Neuronal stem cell (in vitro differentiated cells): ENCODE measurements at regions not wholly inside any gene's neighbourhood (a gene's known extent, or its start where the extent isn't known, plus 50 kb on each side); places are given as distances from the start of the nearest gene placed in this dataset.

Experiments
- DNase-seq: peaks from one replicate; pipeline ENCODE4 v3.0.0-alpha.2; 2013; ENCODE audit warnings: low spot score
- H2AFZ ChIP-seq: one replicate; pipeline ENCODE4 v1.6.1; 2013; ENCODE audit warnings: mild to moderate bottlenecking, low read length, inconsistent platforms
- H2AK5ac ChIP-seq: 2 replicates; pipeline ENCODE4 v1.6.1; 2013; ENCODE audit warnings: low read depth, mild to moderate bottlenecking, inconsistent platforms, low read length, moderate library complexity, mixed read lengths
- H2BK120ac ChIP-seq: 2 replicates; pipeline ENCODE4 v1.6.1; 2013; ENCODE audit warnings: low read depth, mild to moderate bottlenecking, inconsistent platforms, low read length, moderate library complexity, mixed read lengths
- H2BK12ac ChIP-seq: one replicate; pipeline ENCODE4 v1.6.1; 2013; ENCODE audit warnings: low read length, inconsistent platforms
- H2BK15ac ChIP-seq: 2 replicates; pipeline ENCODE4 v1.6.1; 2013; ENCODE audit warnings: mild to moderate bottlenecking, low read length, inconsistent platforms, mixed read lengths
- H2BK5ac ChIP-seq: one replicate; pipeline ENCODE4 v1.6.1; 2013; ENCODE audit warnings: inconsistent platforms, mild to moderate bottlenecking, low read length, moderate library complexity
- H3K14ac ChIP-seq: one replicate; pipeline ENCODE4 v1.6.1; 2013; ENCODE audit warnings: low read length, inconsistent platforms
- H3K18ac ChIP-seq: 2 replicates; pipeline ENCODE4 v1.6.1; 2013; ENCODE audit warnings: low read length, inconsistent platforms
- H3K23ac ChIP-seq: 2 replicates; pipeline ENCODE4 v1.6.1; 2013; ENCODE audit warnings: low read depth, mild to moderate bottlenecking, mixed read lengths, low read length, inconsistent platforms; ENCODE audit not compliant: poor library complexity
- H3K27ac ChIP-seq: replicated peaks from 3 replicates; pipeline ENCODE4 v1.5.1; 2013; ENCODE audit warnings: low read length, inconsistent platforms
- H3K27me3 ChIP-seq, 3 experiments: 2 replicates each; pipeline ENCODE4 v1.6.1; 2013; ENCODE audit warnings: low read length in 3 of 3, mild to moderate bottlenecking in 2 of 3, inconsistent platforms in 1 of 3, low read depth in 1 of 3, mixed read lengths in 1 of 3, moderate library complexity in 1 of 3; ENCODE audit not compliant: control insufficient read depth in 3 of 3, insufficient read depth in 3 of 3
- H3K36me3 ChIP-seq, 2 donors: replicated peaks in 1 of 2; 2 replicates each; pipeline ENCODE4 v1.6.1; 2013; ENCODE audit warnings: low read length in 2 of 2; ENCODE audit not compliant: control insufficient read depth in 2 of 2, insufficient read depth in 2 of 2
- H3K4ac ChIP-seq: 2 replicates; pipeline ENCODE4 v1.6.1; 2013; ENCODE audit warnings: inconsistent platforms, mild to moderate bottlenecking, low read length, moderate library complexity
- H3K4me1 ChIP-seq, 2 donors: 1 replicate in 1 of 2; 2 replicates in 1 of 2; pipeline ENCODE4 v1.6.1; 2013; ENCODE audit warnings: low read length in 2 of 2, low read depth in 1 of 2; ENCODE audit not compliant: control insufficient read depth in 2 of 2, insufficient read depth in 1 of 2
- H3K4me2 ChIP-seq: one replicate; pipeline ENCODE4 v1.6.1; 2013; ENCODE audit warnings: mild to moderate bottlenecking, low read length, inconsistent platforms; ENCODE audit not compliant: insufficient read depth, poor library complexity, severe bottlenecking
- H3K4me3 ChIP-seq, 2 donors: 2 replicates each; pipeline ENCODE4 v1.5.1; 2013; ENCODE audit warnings: low read length in 2 of 2, mild to moderate bottlenecking in 2 of 2, inconsistent platforms in 1 of 2, moderate library complexity in 1 of 2
- H3K79me1 ChIP-seq: one replicate; pipeline ENCODE4 v1.6.1; 2013; ENCODE audit warnings: low read depth, mild to moderate bottlenecking, inconsistent platforms, low read length, moderate library complexity
- H3K9ac ChIP-seq: one replicate; pipeline ENCODE4 v1.6.1; 2013; ENCODE audit warnings: mild to moderate bottlenecking, low read depth, low read length, inconsistent platforms; ENCODE audit not compliant: poor library complexity
- H3K9me3 ChIP-seq, 2 donors: replicated peaks in 1 of 2; 2 replicates each; pipeline versions ENCODE3 to v1.6.1; 2013; ENCODE audit warnings: low read length in 2 of 2, mild to moderate bottlenecking in 2 of 2, inconsistent platforms in 1 of 2, low read depth in 1 of 2, mixed read lengths in 1 of 2, moderate library complexity in 1 of 2; ENCODE audit not compliant: control insufficient read depth in 2 of 2, insufficient read depth in 1 of 2
- H4K8ac ChIP-seq: one replicate; pipeline ENCODE4 v1.6.1; 2013; ENCODE audit warnings: low read depth, mild to moderate bottlenecking, inconsistent platforms, low read length, moderate library complexity
- H4K91ac ChIP-seq: one replicate; pipeline ENCODE4 v1.6.1; 2013; ENCODE audit warnings: low read length, low read depth, mild to moderate bottlenecking, inconsistent platforms; ENCODE audit not compliant: poor library complexity
- WGBS, 2 donors: extraction: QIAGEN DNeasy Blood & Tissue Kit; methylation state at CpG; one replicate each; pipeline ENCODE4 v1.1.7; 2013; ENCODE audit warnings: missing lambda C conversion rate in 2 of 2, mixed read lengths in 1 of 2; ENCODE audit not compliant: insufficient read length in 2 of 2, insufficient replicate concordance in 1 of 2; ENCODE audit errors: extremely low coverage in 2 of 2; 5-methylcytosine and 5-hydroxymethylcytosine counted together

- no peak overlapping the region for H4K91ac ChIP-seq
- DNase-seq, result no peak
- no peak overlapping the region for H3K27ac ChIP-seq
- no peak overlapping the region for H3K9ac ChIP-seq
- H3K14ac ChIP-seq, result no peak overlapping the region
- H3K4ac ChIP-seq, result no peak overlapping the region
- peak overlapping the region; percentile 4 for H2BK12ac ChIP-seq
- H2BK5ac ChIP-seq, result peak overlapping the region; percentile 22
- no peaks in the 10 kb centered on the region for H3K36me3 ChIP-seq
- H2BK15ac ChIP-seq, result peak overlapping the region; percentile 64
- no peaks in the 10 kb centered on the region for H3K9me3 ChIP-seq
- WGBS, 2 donors, result no CpG with 5 or more reads among the region's 11 CpGs
- H3K4me3 ChIP-seq, result no peak overlapping the region
- H3K23ac ChIP-seq, result peak overlapping the region; percentile 87
- H3K79me1 ChIP-seq, result no peaks in the 10 kb centered on the region
- H3K4me1 ChIP-seq, result peaks cover 0 to 38% of the 10 kb centered on the region in 2 donors
- H3K4me2 ChIP-seq, result no peak overlapping the region
- H4K8ac ChIP-seq, result no peak overlapping the region
- H2AFZ ChIP-seq, result no peak overlapping the region
- H2AK5ac ChIP-seq, result peak overlapping the region; percentile 78
- no peak overlapping the region for H2BK120ac ChIP-seq
- peak overlapping the region; percentile 84 for H3K18ac ChIP-seq
- H3K27me3 ChIP-seq, result peaks cover 0 to 44% (median 0%) of the 10 kb centered on the region in 3 experiments
These were observed 140.1 kb upstream of the UNC5B start for GRCh38 chr10:71072131-71072822.

GRCh38 chr10:71072823-71073210 is 139.6 kb upstream of the UNC5B start:
- H3K36me3 ChIP-seq, result no peaks in the 10 kb centered on the region
- H2BK12ac ChIP-seq, result peak overlapping the region; percentile 4
- no peak overlapping the region for H4K91ac ChIP-seq
- no peak overlapping the region for H3K27ac ChIP-seq
- peaks cover 0 to 41% of the 10 kb centered on the region in 2 donors for H3K4me1 ChIP-seq
- peak overlapping the region; percentile 64 for H2BK15ac ChIP-seq
- no peaks in the 10 kb centered on the region for H3K79me1 ChIP-seq
- H4K8ac ChIP-seq, result no peak overlapping the region
- DNase-seq, result no peak
- no peak overlapping the region for H3K4me2 ChIP-seq
- H3K14ac ChIP-seq, result no peak overlapping the region
- no peak overlapping the region for H3K4ac ChIP-seq
- H3K23ac ChIP-seq, result peak overlapping the region; percentile 87
- H2BK5ac ChIP-seq, result no peak overlapping the region
- peak overlapping the region; percentile 78 for H2AK5ac ChIP-seq
- peaks cover 0 to 40% (median 0%) of the 10 kb centered on the region in 3 experiments for H3K27me3 ChIP-seq
- WGBS, 2 donors, result no CpG with 5 or more reads among the region's 5 CpGs
- no peak overlapping the region for H2AFZ ChIP-seq
- no peak overlapping the region for H3K9ac ChIP-seq
- H3K9me3 ChIP-seq, result no peaks in the 10 kb centered on the region
- no peak overlapping the region for H2BK120ac ChIP-seq
- peak overlapping the region; percentile 84 for H3K18ac ChIP-seq
- H3K4me3 ChIP-seq, result no peak overlapping the region

- peak overlapping the region; percentile 49 for H2AK5ac ChIP-seq
- H3K4ac ChIP-seq, result no peak overlapping the region
- no peak overlapping the region for H3K14ac ChIP-seq
- no peak overlapping the region for H3K23ac ChIP-seq
- H3K79me1 ChIP-seq, result no peaks in the 10 kb centered on the region
- H3K36me3 ChIP-seq, result no peaks in the 10 kb centered on the region
- H3K18ac ChIP-seq, result peak overlapping the region; percentile 73
- H3K9ac ChIP-seq, result peak overlapping the region; percentile 15
- H3K27ac ChIP-seq, result no peak overlapping the region
- no peak overlapping the region for H4K8ac ChIP-seq
- H2BK15ac ChIP-seq, result peak overlapping the region; percentile 88
- DNase-seq, result no peak
- H2BK12ac ChIP-seq, result peak overlapping the region; percentile 41
- no peak overlapping the region for H2AFZ ChIP-seq
- H2BK120ac ChIP-seq, result no peak overlapping the region
- H3K4me1 ChIP-seq, result peaks cover 0 to 41% of the 10 kb centered on the region in 2 donors
- no peaks in the 10 kb centered on the region for H3K9me3 ChIP-seq
- H3K4me2 ChIP-seq, result no peak overlapping the region
- peaks cover 0 to 38% (median 0%) of the 10 kb centered on the region in 3 experiments for H3K27me3 ChIP-seq
- no CpG with 5 or more reads among the region's 12 CpGs for WGBS, 2 donors
- no peak overlapping the region for H3K4me3 ChIP-seq
- peak overlapping the region; percentile 45 for H4K91ac ChIP-seq
- H2BK5ac ChIP-seq, result no peak overlapping the region
These were observed 138.8 kb upstream of the UNC5B start for GRCh38 chr10:71073451-71074175.

- DNase-seq, result no peak
- Histone ChIP-seq H2AFZ (no peak overlapping the region), H3K9me3 (no peaks in the 10 kb centered on the region), H3K79me1 (no peaks in the 10 kb centered on the region), H2AK5ac (no peak overlapping the region), H4K8ac (no peak overlapping the region), H4K91ac (no peak overlapping the region), H3K27ac (no peak overlapping the region), H2BK12ac (no peak overlapping the region), H2BK15ac (no peak overlapping the region), H3K36me3 (no peaks in the 10 kb centered on the region), H3K9ac (no peak overlapping the region), H3K18ac (no peak overlapping the region), H3K4me2 (no peak overlapping the region), H3K4me1 (peaks cover 0 to 35% of the 10 kb centered on the region in 2 donors), H2BK120ac (no peak overlapping the region), H3K14ac (no peak overlapping the region), H2BK5ac (no peak overlapping the region), H3K23ac (no peak overlapping the region), H3K4me3 (no peak overlapping the region), H3K27me3 (peaks cover 0 to 32% (median 0%) of the 10 kb centered on the region in 3 experiments), H3K4ac (no peak overlapping the region)
- no CpG with 5 or more reads among the region's 7 CpGs for WGBS, 2 donors
These were observed 138.1 kb upstream of the UNC5B start for GRCh38 chr10:71074176-71074755.
